NCI-H2081 (cell line): ENCODE measurements at regions not wholly inside any gene's neighbourhood (a gene's known extent, or its start where the extent isn't known, plus 50 kb on each side); places are given as distances from the start of the nearest gene placed in this dataset.
A peak's percentile ranks its signal among the peaks of the same experiment; 100 is the strongest.

ENCODE experiments used
- DNase-seq, 2 experiments: peaks; one replicate each; lab custom pipeline; 2025; lab: John Stamatoyannopoulos, UW

DNA sequence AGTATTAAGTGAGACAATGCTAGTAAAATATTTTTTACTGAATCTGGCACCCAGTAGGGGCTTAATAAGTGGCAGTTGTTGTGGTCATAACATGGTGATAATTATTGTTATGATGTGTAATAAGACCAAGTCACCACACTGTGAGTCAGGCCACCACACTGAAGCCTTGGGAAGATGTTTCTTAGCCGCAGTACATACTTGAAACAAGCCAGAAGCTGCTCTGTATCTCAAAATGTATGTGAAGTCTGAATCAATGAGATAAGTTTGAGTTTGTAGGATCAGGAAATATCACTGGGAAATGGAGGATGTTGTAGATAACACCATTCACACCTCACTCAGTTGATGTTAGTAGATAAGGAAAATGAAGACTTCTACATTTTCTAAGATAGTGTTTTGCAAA lies 51.3 kb upstream of the PTPN3 start:
- no peak for DNase-seq

- no peak for DNase-seq
Observed at GRCh38 chr9:109551651-109552050, 53.5 kb upstream of the PTPN3 start.

DNA sequence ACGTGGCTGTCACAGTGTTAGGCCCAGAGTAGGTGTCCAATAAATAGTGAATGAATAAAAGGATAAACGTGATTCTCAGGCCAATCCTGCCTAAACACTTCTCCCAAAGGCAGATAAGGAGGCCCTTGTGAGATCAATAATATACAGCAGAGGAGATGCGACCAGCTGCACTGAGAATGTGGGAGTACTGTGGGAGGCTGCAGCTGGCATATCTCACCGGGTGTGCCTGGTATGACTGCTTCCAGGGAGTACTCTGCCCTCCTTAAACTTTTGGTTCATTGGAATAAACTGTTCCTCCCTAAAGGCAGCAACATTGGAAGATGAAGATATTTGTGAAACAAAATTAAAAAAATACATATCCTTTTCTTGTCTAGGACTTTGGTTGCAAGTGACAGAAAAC lies 57.1 kb upstream of the PTPN3 start:
- no peak for DNase-seq

DNA sequence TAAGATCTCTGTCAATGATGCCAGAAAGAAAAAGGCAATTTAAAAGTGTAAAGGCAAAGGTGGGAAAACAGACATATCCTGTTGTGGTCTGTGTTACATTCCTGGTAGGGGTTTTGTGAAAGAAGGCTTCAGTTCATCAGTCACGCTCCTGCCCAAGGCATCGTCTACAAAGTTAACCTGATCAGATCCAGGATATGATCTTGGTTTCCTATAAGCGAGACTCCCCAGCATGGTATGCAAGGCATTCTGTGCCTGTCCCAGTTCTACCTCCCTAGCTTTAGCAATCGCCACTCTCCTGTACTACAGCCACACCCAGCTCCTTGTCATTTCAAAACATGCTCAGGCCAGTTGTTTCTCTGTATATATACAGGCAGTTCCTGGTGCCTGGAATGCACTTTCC lies 58.0 kb upstream of the PTPN3 start:
- no peak for DNase-seq

DNA sequence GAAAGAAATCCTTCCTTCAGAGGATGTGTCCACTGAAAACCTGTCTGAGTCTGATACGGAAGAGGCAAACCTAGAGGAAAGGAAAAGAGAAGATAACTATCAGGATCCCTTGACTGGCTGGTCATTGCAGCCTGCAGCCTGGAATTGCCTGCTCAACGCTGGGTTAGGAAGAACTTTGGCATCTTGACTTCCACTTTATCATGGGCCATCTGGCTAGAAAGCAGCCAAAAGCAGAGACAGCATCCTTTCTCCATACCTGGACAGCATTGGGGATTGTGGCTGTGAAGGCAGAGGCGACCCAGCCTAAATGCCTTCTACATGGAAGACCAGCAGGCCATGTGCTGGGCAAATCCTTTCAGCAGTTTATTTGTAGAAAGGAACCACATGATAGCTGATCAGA lies 58.7 kb upstream of the PTPN3 start:
- no peak for DNase-seq

- no peak for DNase-seq
Observed at GRCh38 chr9:109557481-109557880, 59.4 kb upstream of the PTPN3 start.

GRCh38 chr9:109558718-109559151 lies 60.6 kb upstream of the PTPN3 start:
- DNase-seq: no peak

- no peak for DNase-seq
Observed at GRCh38 chr9:109560470-109561132, 62.5 kb upstream of the PTPN3 start.

GRCh38 chr9:109561137-109561536 lies 63.0 kb upstream of the PTPN3 start:
- DNase-seq: no peak

- no peak for DNase-seq
Observed at GRCh38 chr9:109568089-109568488, 70.0 kb upstream of the PTPN3 start.

DNA sequence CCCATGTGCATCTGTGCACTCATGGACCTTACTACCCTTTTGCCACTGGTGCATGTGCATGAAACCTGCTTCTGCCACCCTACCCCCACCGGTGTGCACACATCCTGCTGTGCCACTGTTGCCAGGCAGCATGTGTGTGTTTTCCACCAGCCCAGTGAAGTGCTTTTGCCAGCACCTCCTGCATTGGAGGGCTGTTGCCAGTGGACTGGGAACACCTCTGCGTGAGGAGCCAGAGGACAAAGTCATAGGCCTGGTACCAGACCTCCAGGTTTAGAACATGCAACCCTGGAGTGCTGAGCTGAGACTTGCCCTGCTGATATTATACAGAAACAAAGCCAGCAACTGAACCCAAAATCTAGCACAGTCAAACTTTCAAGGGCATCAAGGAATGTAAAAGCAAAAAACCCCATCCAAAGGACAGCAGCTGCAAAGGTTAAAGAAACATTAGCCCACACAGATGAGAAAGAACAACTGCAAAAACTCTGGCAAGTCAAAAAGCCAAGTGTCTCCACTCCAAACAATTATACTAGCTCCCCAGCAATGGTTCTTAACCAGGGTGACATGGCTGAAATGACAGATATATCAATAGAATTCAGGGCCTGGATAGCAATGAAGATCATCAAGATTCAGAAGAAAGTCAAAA lies 70.6 kb upstream of the PTPN3 start:
- DNase-seq: no peak

GRCh38 chr9:109574061-109574882 lies 76.2 kb upstream of the PTPN3 start:
- DNase-seq: peak; percentile 72 to 73

DNA sequence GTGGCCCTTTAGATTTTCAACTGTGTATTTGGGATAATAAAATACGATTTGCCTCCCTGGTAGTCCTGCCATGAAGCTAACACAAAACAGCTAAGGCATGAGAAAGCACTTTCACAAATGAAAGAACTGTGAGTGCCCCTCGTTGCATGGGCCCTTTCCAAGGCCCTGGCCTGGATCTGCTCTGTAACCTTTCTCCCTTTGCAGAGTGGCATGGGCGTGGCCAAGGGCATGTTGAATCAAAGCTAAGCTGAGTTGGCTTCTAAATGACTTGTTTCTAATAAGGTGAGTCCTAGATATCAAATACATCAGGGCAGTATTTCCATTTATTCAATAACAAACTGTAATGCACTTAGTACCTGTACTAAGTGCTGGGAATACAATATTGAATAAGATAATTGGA lies 78.7 kb upstream of the PTPN3 start:
- no peak for DNase-seq

DNA sequence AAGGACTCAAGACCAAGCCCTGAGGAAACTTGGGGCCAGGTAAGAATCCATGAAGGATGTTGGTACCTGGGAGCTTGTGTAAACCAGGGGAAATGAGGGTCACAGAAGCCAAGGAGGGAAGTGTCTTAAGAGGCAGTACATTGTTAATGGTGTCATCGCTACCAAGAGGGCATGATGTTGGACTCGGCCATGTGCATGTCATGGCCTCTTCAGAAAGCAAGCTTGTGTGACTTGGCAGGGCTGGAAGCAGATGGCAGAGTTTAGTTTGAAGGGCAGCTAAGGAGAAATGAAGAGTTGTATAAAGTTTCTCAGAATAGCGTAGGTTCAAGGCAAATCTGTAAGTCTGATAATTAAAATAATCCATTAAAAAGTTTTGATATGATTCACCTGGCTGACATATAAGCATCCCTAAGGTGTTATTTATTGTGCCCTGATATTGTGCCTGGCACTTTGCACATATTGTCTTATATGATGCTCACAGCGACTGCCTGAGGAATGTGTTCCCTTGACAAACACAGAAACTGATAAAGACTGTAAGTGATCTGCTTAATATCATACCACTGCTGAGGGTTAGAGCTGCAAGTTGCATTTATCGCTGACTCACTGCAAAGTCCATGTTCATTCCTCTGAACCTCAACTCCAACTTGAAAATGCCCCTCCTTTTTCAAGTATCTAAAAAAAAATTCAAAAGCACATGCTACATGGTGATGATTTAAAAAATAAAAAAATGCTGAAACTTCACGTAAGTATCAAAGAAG lies 81.3 kb upstream of the PTPN3 start:
- DNase-seq: no peak

DNA sequence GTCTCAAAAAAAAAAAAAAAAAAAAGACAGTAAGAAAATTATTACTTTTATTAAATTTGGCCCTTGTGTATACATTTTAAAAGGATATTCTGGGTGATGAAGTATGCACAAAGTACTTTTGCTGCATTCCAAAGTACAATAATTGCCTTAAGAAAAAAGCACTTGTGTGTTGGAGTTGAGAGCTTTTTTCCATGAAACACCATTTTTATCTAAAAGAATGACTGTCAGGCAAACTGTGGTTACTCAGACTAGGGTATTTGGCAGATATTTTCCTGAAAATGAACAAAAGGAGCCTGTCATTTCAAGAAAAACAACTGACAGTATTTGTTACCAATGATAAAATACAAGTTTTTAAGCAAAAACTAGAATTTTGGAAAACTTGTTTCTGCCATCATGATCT lies 84.3 kb upstream of the PTPN3 start:
- no peak for DNase-seq

DNA sequence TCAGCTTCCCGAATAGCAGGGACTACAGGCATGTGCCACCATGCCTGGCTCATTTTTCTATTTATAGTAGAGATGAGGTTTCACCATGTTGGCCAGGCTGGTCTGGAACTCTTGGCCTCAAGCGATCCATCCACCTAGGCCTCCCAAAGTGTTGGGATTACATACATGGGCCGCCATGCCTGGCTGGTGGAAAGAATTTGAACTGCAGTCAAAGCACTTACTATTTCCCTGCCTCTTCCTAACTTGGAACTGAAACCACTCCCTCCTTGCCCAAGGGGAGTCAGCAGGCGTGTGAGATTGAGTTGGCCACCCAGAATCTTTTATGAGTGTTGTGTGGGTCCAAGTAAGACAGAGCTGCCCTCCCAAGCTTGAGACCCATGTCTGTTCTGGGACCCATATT lies 86.1 kb upstream of the PTPN3 start:
- DNase-seq: no peak

DNA sequence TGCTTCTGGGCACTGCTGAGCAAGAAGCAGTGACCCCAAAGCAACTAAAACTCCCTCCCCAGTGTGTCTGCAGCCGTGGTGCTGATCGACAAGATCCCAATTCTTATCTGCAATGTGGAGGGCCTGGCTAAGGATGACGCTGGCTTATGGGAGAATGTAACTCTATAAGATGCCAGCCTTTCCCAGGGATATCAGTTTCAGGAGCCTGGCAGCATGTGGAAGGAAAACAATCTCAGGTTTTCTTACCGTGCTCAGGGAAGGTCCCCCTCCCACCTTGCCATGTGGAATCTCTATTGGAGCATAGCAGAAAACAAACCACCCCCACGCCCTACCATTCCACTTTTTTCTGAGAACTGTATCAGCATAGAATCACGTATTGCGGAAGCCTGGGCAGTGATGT lies 87.7 kb upstream of the PTPN3 start:
- no peak for DNase-seq

- no peak for DNase-seq
Observed at GRCh38 chr9:109586993-109587392, 88.9 kb upstream of the PTPN3 start.

- DNase-seq: peak; percentile 69 to 94
Observed at GRCh38 chr9:109588415-109588814, 90.3 kb upstream of the PTPN3 start.

GRCh38 chr9:109590966-109591365 lies 92.9 kb upstream of the PTPN3 start:
- peak in 1 of 2 experiments; percentile 15 for DNase-seq

- peak in 1 of 2 experiments; percentile 37 for DNase-seq
Observed at GRCh38 chr9:109591691-109592090, 93.6 kb upstream of the PTPN3 start.

GRCh38 chr9:109593612-109594011 lies 95.5 kb upstream of the PTPN3 start:
- peak in 1 of 2 experiments; percentile 11 for DNase-seq
